BLaER1 treated with 17β-estradiol and CSF1 and Interleukin-3, amounts not matched to agents 10 nM and 100 nM (cell line): ENCODE measurements at regions not wholly inside any gene's neighbourhood (a gene's known extent, or its start where the extent isn't known, plus 50 kb on each side); places are given as distances from the start of the nearest gene placed in this dataset.
A peak's percentile ranks its signal among the peaks of the same experiment; 100 is the strongest.

Experiments used
- H3K27ac ChIP-seq, 11 experiments: shearing (Covaris generic); formaldehyde crosslinking; 2 replicates each; pipeline ENCODE4 v1.8.1; 2022
- H3K27me3 ChIP-seq, 11 experiments: shearing (Covaris generic); formaldehyde crosslinking; 2 replicates each; pipeline ENCODE4 v1.8.1; 2022
- H3K36me3 ChIP-seq, 11 experiments: shearing (Covaris generic); formaldehyde crosslinking; 2 replicates each; pipeline ENCODE4 v1.8.1; 2022
- H3K4me1 ChIP-seq, 10 experiments: shearing (Covaris generic); formaldehyde crosslinking; 2 replicates each; pipeline ENCODE4 v1.8.1; 2022
- H3K4me2 ChIP-seq, 11 experiments: shearing (Covaris generic); formaldehyde crosslinking; 2 replicates each; pipeline ENCODE4 v1.8.1; 2022
- H3K4me3 ChIP-seq, 10 experiments: shearing (Covaris generic); formaldehyde crosslinking; 2 replicates each; pipeline ENCODE4 v1.8.1; 2022
- H3K9ac ChIP-seq, 11 experiments: shearing (Covaris generic); formaldehyde crosslinking; 2 replicates each; pipeline ENCODE4 v1.8.1; 2022
- H3K9me3 ChIP-seq, 11 experiments: shearing (Covaris generic); formaldehyde crosslinking; replicated peaks in 1 of 11; 2 replicates each; pipeline ENCODE4 v1.8.1; 2022
- H4K20me1 ChIP-seq, 11 experiments: shearing (Covaris generic); formaldehyde crosslinking; 2 replicates each; pipeline ENCODE4 v1.8.1; 2022
- Cebpa-rat ChIP-seq, 11 experiments: shearing (Covaris generic); IDR thresholded peaks; 2 replicates each; pipeline ENCODE4 v1.8.1; 2022

- Histone ChIP-seq H3K9ac (no peak overlapping the region), H3K4me2 (peak overlapping the region in 5 of 11 experiments; percentile 3 to 30 (median 3); a peak in 6 of 22 replicates), H4K20me1 (no peaks in the 10 kb centered on the region), H3K27me3 (peaks cover 0 to 26% (median 7%) of the 10 kb centered on the region in 11 experiments; a peak in 8 of 22 replicates), H3K4me3 (no peak overlapping the region), H3K9me3 (no peaks in the 10 kb centered on the region), H3K36me3 (no peaks in the 10 kb centered on the region), H3K4me1 (peaks cover 0 to 10% (median 2%) of the 10 kb centered on the region in 10 experiments; a peak in 9 of 20 replicates), H3K27ac (no peak overlapping the region)
- no peak for TF ChIP-seq Cebpa-rat (IDR thresholded peaks at IDR 0.05)
Measured at GRCh38 chr9:17863213-17863883, 284.5 kb downstream of the SH3GL2 start.

- H3K27ac ChIP-seq, result no peak overlapping the region
- H3K4me2 ChIP-seq, result no peak overlapping the region
Measured at GRCh38 chr9:17863924-17864323, 285.1 kb downstream of the SH3GL2 start.

GRCh38 chr9:17864951-17865350, 286.1 kb downstream of the SH3GL2 start:
- Histone ChIP-seq H3K9ac (no peak overlapping the region), H3K27ac (no peak overlapping the region), H3K27me3 (peaks cover 0 to 26% (median 7%) of the 10 kb centered on the region in 11 experiments; a peak in 6 of 22 replicates), H3K9me3 (no peaks in the 10 kb centered on the region), H4K20me1 (no peaks in the 10 kb centered on the region), H3K4me1 (peaks cover 0 to 10% (median 2%) of the 10 kb centered on the region in 10 experiments; a peak in 9 of 20 replicates), H3K36me3 (no peaks in the 10 kb centered on the region), H3K4me3 (no peak overlapping the region), H3K4me2 (no peak overlapping the region)
- no peak for TF ChIP-seq Cebpa-rat (IDR thresholded peaks at IDR 0.05)

More at GRCh38 chr9:17863924-17864323, 285.1 kb downstream of the SH3GL2 start:
- no peak for TF ChIP-seq Cebpa-rat (IDR thresholded peaks at IDR 0.05)
- H3K9ac ChIP-seq, result no peak overlapping the region
- no peak overlapping the region for H3K4me3 ChIP-seq
- no peaks in the 10 kb centered on the region for H4K20me1 ChIP-seq
- H3K4me1 ChIP-seq, result peaks cover 0 to 10% (median 2%) of the 10 kb centered on the region in 10 experiments; a peak in 9 of 20 replicates
- no peaks in the 10 kb centered on the region for H3K9me3 ChIP-seq
- H3K27me3 ChIP-seq, result peaks cover 0 to 26% (median 7%) of the 10 kb centered on the region in 11 experiments; a peak in 8 of 22 replicates
- H3K36me3 ChIP-seq, result no peaks in the 10 kb centered on the region

GRCh38 chr9:17865881-17866280, 287.0 kb downstream of the SH3GL2 start:
- H3K4me3 ChIP-seq, result no peak overlapping the region
- peaks cover 0 to 10% (median 2%) of the 10 kb centered on the region in 10 experiments; a peak in 9 of 20 replicates for H3K4me1 ChIP-seq
- H3K27me3 ChIP-seq, result peaks cover 0 to 26% (median 7%) of the 10 kb centered on the region in 11 experiments; a peak in 6 of 22 replicates
- no peak overlapping the region for H3K9ac ChIP-seq
- TF ChIP-seq Cebpa-rat (IDR thresholded peaks at IDR 0.05), result no peak
- no peaks in the 10 kb centered on the region for H3K36me3 ChIP-seq
- H3K27ac ChIP-seq, result no peak overlapping the region
- no peaks in the 10 kb centered on the region for H3K9me3 ChIP-seq
- H4K20me1 ChIP-seq, result no peaks in the 10 kb centered on the region
- H3K4me2 ChIP-seq, result no peak overlapping the region

GRCh38 chr9:17870722-17871121, 291.9 kb downstream of the SH3GL2 start:
- peaks cover 0 to 7% (median 0%) of the 10 kb centered on the region in 11 experiments; a peak in 2 of 22 replicates for H3K9me3 ChIP-seq
- H3K27me3 ChIP-seq, result peaks cover 0 to 4% (median 0%) of the 10 kb centered on the region in 11 experiments; a peak in 2 of 22 replicates
- no peaks in the 10 kb centered on the region for H3K36me3 ChIP-seq
- no peak overlapping the region for H3K9ac ChIP-seq
- H3K4me3 ChIP-seq, result no peak overlapping the region
- no peak overlapping the region for H3K4me2 ChIP-seq
- H3K27ac ChIP-seq, result no peak overlapping the region
- no peak for TF ChIP-seq Cebpa-rat (IDR thresholded peaks at IDR 0.05)
- no peaks in the 10 kb centered on the region for H3K4me1 ChIP-seq
- no peaks in the 10 kb centered on the region for H4K20me1 ChIP-seq

- H3K4me2 ChIP-seq, result no peak overlapping the region
- no peaks in the 10 kb centered on the region for H3K27me3 ChIP-seq
- no peaks in the 10 kb centered on the region for H3K4me1 ChIP-seq
- H3K9me3 ChIP-seq, result peaks cover 0 to 7% (median 0%) of the 10 kb centered on the region in 11 experiments; a peak in 2 of 22 replicates
- no peak for TF ChIP-seq Cebpa-rat (IDR thresholded peaks at IDR 0.05)
- H4K20me1 ChIP-seq, result no peaks in the 10 kb centered on the region
- no peak overlapping the region for H3K27ac ChIP-seq
- no peak overlapping the region for H3K4me3 ChIP-seq
- H3K36me3 ChIP-seq, result no peaks in the 10 kb centered on the region
- H3K9ac ChIP-seq, result no peak overlapping the region
Measured at GRCh38 chr9:17871213-17871890, 292.5 kb downstream of the SH3GL2 start.

GRCh38 chr9:17875886-17876285, 297.0 kb downstream of the SH3GL2 start:
- Histone ChIP-seq H3K27me3 (no peaks in the 10 kb centered on the region), H3K9ac (no peak overlapping the region), H3K27ac (no peak overlapping the region), H3K4me1 (no peaks in the 10 kb centered on the region), H3K4me3 (no peak overlapping the region), H4K20me1 (no peaks in the 10 kb centered on the region), H3K9me3 (peaks cover 0 to 7% (median 0%) of the 10 kb centered on the region in 11 experiments; a peak in 2 of 22 replicates), H3K36me3 (no peaks in the 10 kb centered on the region), H3K4me2 (no peak overlapping the region)
- TF ChIP-seq Cebpa-rat (IDR thresholded peaks at IDR 0.05), result no peak

GRCh38 chr9:17876687-17877086, 297.8 kb downstream of the SH3GL2 start:
- no peak overlapping the region for H3K4me3 ChIP-seq
- peaks cover 0 to 7% (median 0%) of the 10 kb centered on the region in 11 experiments; a peak in 2 of 22 replicates for H3K9me3 ChIP-seq
- H3K36me3 ChIP-seq, result no peaks in the 10 kb centered on the region
- H3K27ac ChIP-seq, result no peak overlapping the region
- H3K9ac ChIP-seq, result no peak overlapping the region
- H3K4me2 ChIP-seq, result no peak overlapping the region
- H3K4me1 ChIP-seq, result no peaks in the 10 kb centered on the region
- H3K27me3 ChIP-seq, result no peaks in the 10 kb centered on the region
- no peak for TF ChIP-seq Cebpa-rat (IDR thresholded peaks at IDR 0.05)
- no peaks in the 10 kb centered on the region for H4K20me1 ChIP-seq

- Histone ChIP-seq H3K4me1 (no peaks in the 10 kb centered on the region), H4K20me1 (no peaks in the 10 kb centered on the region), H3K36me3 (no peaks in the 10 kb centered on the region), H3K9ac (no peak overlapping the region), H3K9me3 (peaks cover 0 to 7% (median 0%) of the 10 kb centered on the region in 11 experiments; a peak in 1 of 22 replicates), H3K27ac (no peak overlapping the region), H3K27me3 (no peaks in the 10 kb centered on the region), H3K4me3 (no peak overlapping the region), H3K4me2 (no peak overlapping the region)
- TF ChIP-seq Cebpa-rat (IDR thresholded peaks at IDR 0.05), result no peak
Measured at GRCh38 chr9:17878810-17879370, 300.0 kb downstream of the SH3GL2 start.
